Activated CD8-positive, alpha-beta memory T cell treated with anti-CD3 and anti-CD28 coated beads, Interleukin-2, amount 10 ng/mL, durations not matched to agents 7 days and 5 days (primary cell): ENCODE measurements at regions not wholly inside any gene's neighbourhood (a gene's known extent, or its start where the extent isn't known, plus 50 kb on each side); places are given as distances from the start of the nearest gene placed in this dataset.

Experiments used
- ATAC-seq: fragments of 150-1000 bp; cut with Tn5 transposase; one replicate; pipeline ENCODE4 v1.10.0; 2021; ENCODE audit warnings: moderate library complexity
- CTCF ChIA-PET: fragments of 350-600 bp; sonication (Branson Sonifier 250); formaldehyde crosslinking; loops from one replicate; lab custom pipeline; 2021; ENCODE audit warnings: antibody characterized with exemption; lab: Charles Lee
- DNase-seq: peaks from one replicate; pipeline ENCODE4 v3.0.0-alpha.2; 2020
- H3K27ac Mint-ChIP-seq: one replicate; pipeline ENCODE4 v1.8.0; 2021; ENCODE audit warnings: mild to moderate bottlenecking, mixed read lengths
- H3K27me3 Mint-ChIP-seq: one replicate; pipeline ENCODE4 v1.8.0; 2021; ENCODE audit warnings: mixed read lengths
- H3K36me3 Mint-ChIP-seq: one replicate; pipeline ENCODE4 v1.8.0; 2021; ENCODE audit warnings: mild to moderate bottlenecking, mixed read lengths
- H3K4me1 Mint-ChIP-seq: one replicate; pipeline ENCODE4 v1.8.0; 2021; ENCODE audit warnings: mixed read lengths
- H3K4me3 Mint-ChIP-seq: one replicate; pipeline ENCODE4 v1.8.0; 2021; ENCODE audit warnings: mild to moderate bottlenecking, moderate library complexity, mixed read lengths
- H3K9me3 Mint-ChIP-seq: one replicate; pipeline ENCODE4 v1.8.0; 2022; ENCODE audit warnings: low read depth, mixed read lengths

GRCh38 chr2:180416627-180417026 is 409.5 kb upstream of the CWC22 start:
- DNase-seq (no peak), ATAC-seq (no peak)
- Mint-ChIP-seq H3K27ac (no peak overlapping the region), H3K27me3 (no peaks in the 10 kb centered on the region), H3K36me3 (no peaks in the 10 kb centered on the region), H3K4me1 (no peaks in the 10 kb centered on the region), H3K9me3 (no peaks in the 10 kb centered on the region), H3K4me3 (no peak overlapping the region)
- CTCF ChIA-PET = no interaction called here

- Mint-ChIP-seq H3K4me3 (no peak overlapping the region), H3K36me3 (no peaks in the 10 kb centered on the region), H3K9me3 (no peaks in the 10 kb centered on the region), H3K4me1 (no peaks in the 10 kb centered on the region), H3K27me3 (no peaks in the 10 kb centered on the region), H3K27ac (no peak overlapping the region)
- no peak for ATAC-seq
- CTCF ChIA-PET = no interaction called here
- no peak for DNase-seq
These were observed 406.2 kb upstream of the CWC22 start for GRCh38 chr2:180413336-180413735.

- no peaks in the 10 kb centered on the region for H3K4me1 Mint-ChIP-seq
- no peaks in the 10 kb centered on the region for H3K36me3 Mint-ChIP-seq
- no peak for ATAC-seq
- no peaks in the 10 kb centered on the region for H3K27me3 Mint-ChIP-seq
- H3K27ac Mint-ChIP-seq = no peak overlapping the region
- CTCF ChIA-PET = no interaction called here
- no peaks in the 10 kb centered on the region for H3K9me3 Mint-ChIP-seq
- DNase-seq = no peak
- H3K4me3 Mint-ChIP-seq = no peak overlapping the region
These were observed 405.1 kb upstream of the CWC22 start for GRCh38 chr2:180412219-180412618.

GRCh38 chr2:180411661-180412060 is 404.6 kb upstream of the CWC22 start:
- Mint-ChIP-seq H3K36me3 (no peaks in the 10 kb centered on the region), H3K27ac (no peak overlapping the region), H3K4me1 (no peaks in the 10 kb centered on the region), H3K9me3 (no peaks in the 10 kb centered on the region), H3K27me3 (no peaks in the 10 kb centered on the region), H3K4me3 (no peak overlapping the region)
- DNase-seq = no peak
- no peak for ATAC-seq
- CTCF ChIA-PET = no interaction called here

- CTCF ChIA-PET = no interaction called here
These were observed 399.6 kb upstream of the CWC22 start for GRCh38 chr2:180406687-180407086.

DNA sequence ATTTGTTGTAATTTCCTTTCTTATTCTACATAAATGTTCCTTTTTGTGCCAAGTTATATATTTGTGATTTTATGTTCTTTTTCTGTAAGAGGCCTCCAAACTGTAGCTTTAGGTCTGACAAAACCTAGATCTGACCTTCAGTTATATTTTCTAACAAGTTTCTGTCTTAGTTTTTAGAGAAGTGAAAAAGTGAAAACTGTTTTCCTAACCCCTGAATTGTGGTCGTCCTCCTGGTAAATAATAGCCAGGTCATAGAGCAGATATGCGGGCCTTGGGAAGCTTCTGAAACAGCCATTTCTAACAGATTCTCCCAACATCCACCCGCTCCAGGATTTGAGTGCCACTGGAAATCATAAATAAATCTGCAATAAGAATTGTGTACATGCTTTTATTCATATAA is 398.4 kb upstream of the CWC22 start:
- Mint-ChIP-seq H3K36me3 (no peaks in the 10 kb centered on the region), H3K27me3 (no peaks in the 10 kb centered on the region), H3K4me1 (no peaks in the 10 kb centered on the region), H3K27ac (no peak overlapping the region), H3K9me3 (no peaks in the 10 kb centered on the region), H3K4me3 (no peak overlapping the region)
- CTCF ChIA-PET = no interaction called here
- ATAC-seq = no peak
- no peak for DNase-seq

More at GRCh38 chr2:180406687-180407086, 399.6 kb upstream of the CWC22 start:
- no peaks in the 10 kb centered on the region for H3K27me3 Mint-ChIP-seq
- H3K9me3 Mint-ChIP-seq = no peaks in the 10 kb centered on the region
- no peak overlapping the region for H3K27ac Mint-ChIP-seq
- DNase-seq (no peak), ATAC-seq (no peak)
- H3K4me3 Mint-ChIP-seq = no peak overlapping the region
- H3K4me1 Mint-ChIP-seq = no peaks in the 10 kb centered on the region
- no peaks in the 10 kb centered on the region for H3K36me3 Mint-ChIP-seq

- ATAC-seq (no peak), DNase-seq (no peak)
- CTCF ChIA-PET = no interaction called here
- Mint-ChIP-seq H3K27ac (no peak overlapping the region), H3K4me1 (no peaks in the 10 kb centered on the region), H3K4me3 (no peak overlapping the region), H3K27me3 (no peaks in the 10 kb centered on the region), H3K36me3 (no peaks in the 10 kb centered on the region), H3K9me3 (no peaks in the 10 kb centered on the region)
These were observed 387.2 kb upstream of the CWC22 start for GRCh38 chr2:180394305-180394704.

- H3K9me3 Mint-ChIP-seq = no peaks in the 10 kb centered on the region
- CTCF ChIA-PET = no interaction called here
- no peak overlapping the region for H3K4me3 Mint-ChIP-seq
- no peak overlapping the region for H3K27ac Mint-ChIP-seq
- H3K4me1 Mint-ChIP-seq = no peaks in the 10 kb centered on the region
- ATAC-seq = no peak
- no peaks in the 10 kb centered on the region for H3K36me3 Mint-ChIP-seq
- no peak for DNase-seq
- H3K27me3 Mint-ChIP-seq = no peaks in the 10 kb centered on the region
These were observed 378.6 kb upstream of the CWC22 start for GRCh38 chr2:180385601-180386201.

DNA sequence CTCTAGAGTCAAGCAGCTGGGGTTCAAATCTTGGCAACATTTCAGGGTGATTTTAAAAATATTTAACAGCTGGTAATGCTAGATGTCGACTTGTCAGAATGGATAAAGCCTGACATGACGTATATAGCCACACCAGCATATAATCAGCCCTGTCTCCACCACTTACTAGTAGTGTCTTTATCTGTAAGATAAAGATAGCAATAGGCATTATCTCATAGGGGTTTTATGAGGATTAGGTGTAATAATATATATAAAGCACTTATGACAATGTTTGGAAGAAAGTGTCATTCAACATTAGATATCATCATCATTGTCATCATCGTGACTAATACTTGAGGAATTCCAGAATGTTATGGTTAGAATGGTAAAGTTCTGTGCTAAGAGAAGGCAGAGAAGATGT is 369.0 kb upstream of the CWC22 start:
- DNase-seq = no peak
- no peaks in the 10 kb centered on the region for H3K36me3 Mint-ChIP-seq
- no peak for ATAC-seq
- H3K27me3 Mint-ChIP-seq = no peaks in the 10 kb centered on the region
- H3K27ac Mint-ChIP-seq = no peak overlapping the region
- H3K4me3 Mint-ChIP-seq = no peak overlapping the region
- H3K9me3 Mint-ChIP-seq = no peaks in the 10 kb centered on the region
- CTCF ChIA-PET = no interaction called here
- no peaks in the 10 kb centered on the region for H3K4me1 Mint-ChIP-seq

DNA sequence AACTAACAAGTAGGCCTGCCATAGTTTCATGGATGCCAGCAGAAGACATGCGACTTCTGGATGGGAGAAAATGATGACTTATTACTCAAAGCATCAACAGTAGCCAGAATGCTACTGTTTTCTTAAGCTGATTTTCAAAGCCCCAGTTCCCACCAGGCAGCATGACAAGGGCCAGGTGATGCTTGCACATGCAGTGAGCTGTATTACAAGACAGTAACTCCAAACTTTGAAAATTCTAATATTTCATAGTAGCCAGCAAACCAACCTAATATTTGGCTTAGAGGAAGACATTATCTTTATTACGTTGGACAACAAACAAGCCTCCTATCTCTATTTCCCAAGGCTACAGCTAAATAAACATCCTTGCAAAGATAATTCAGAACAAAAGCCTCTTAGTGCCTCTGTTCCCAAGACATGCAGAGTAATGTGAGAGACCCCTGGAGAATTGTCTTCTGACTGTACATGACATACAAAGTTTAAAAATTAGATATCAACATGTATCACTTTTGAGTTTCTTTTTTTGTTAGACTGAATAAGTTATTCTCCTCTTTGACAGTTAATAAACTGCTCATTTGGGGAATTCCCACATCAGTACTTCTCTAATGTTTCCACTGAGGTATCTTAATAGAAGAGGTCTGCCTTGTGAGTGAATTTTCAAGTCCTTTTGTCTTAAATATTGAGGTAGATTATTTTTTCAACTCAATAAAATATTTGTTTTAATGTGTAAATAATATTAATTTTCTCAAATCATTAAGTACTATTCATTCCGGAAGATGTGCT is 367.6 kb upstream of the CWC22 start:
- Mint-ChIP-seq H3K9me3 (no peaks in the 10 kb centered on the region), H3K27me3 (no peaks in the 10 kb centered on the region), H3K27ac (no peak overlapping the region), H3K4me1 (no peaks in the 10 kb centered on the region), H3K4me3 (no peak overlapping the region), H3K36me3 (no peaks in the 10 kb centered on the region)
- ATAC-seq (no peak), DNase-seq (no peak)
- CTCF ChIA-PET = no interaction called here

DNA sequence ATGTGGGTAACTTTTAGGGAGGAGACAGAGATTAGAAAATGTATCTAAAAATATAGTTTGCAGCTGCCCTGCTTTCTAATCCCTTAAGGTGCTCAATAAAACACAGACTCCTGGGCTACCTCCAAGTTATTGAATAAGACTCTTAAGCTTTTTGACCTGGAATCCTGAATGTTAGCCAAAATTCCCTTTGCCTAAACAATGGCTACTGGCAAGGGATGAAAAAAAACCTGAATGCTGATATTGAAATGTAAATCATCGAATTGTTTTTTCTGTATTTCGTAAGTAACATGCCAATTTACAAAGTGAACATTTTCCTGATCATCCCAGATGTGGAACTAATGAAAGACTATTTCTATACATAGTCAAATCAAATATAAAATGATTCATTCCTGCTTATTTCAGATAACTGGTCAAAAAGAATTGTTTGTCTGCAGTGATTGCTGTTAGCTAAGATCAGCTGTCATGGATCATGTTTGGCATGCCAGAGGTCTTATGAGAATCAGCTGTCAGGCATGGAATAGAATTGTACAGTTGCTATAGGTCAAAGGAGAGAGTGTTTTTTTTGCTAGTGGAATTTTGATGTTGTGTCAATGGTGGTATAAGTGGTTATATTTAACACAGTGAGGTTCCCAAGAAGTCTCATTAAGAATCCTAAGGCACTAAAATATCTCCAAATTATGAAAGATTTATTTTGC is 363.6 kb upstream of the CWC22 start:
- Mint-ChIP-seq H3K27me3 (no peaks in the 10 kb centered on the region), H3K4me3 (no peak overlapping the region), H3K4me1 (no peaks in the 10 kb centered on the region), H3K9me3 (no peaks in the 10 kb centered on the region), H3K36me3 (no peaks in the 10 kb centered on the region), H3K27ac (no peak overlapping the region)
- DNase-seq (no peak), ATAC-seq (no peak)
- CTCF ChIA-PET = no interaction called here

GRCh38 chr2:180368881-180369280 is 361.8 kb upstream of the CWC22 start:
- H3K9me3 Mint-ChIP-seq = no peaks in the 10 kb centered on the region
- no peak overlapping the region for H3K4me3 Mint-ChIP-seq
- H3K36me3 Mint-ChIP-seq = no peaks in the 10 kb centered on the region
- H3K27me3 Mint-ChIP-seq = no peaks in the 10 kb centered on the region
- no peaks in the 10 kb centered on the region for H3K4me1 Mint-ChIP-seq
- ATAC-seq (no peak), DNase-seq (no peak)
- no peak overlapping the region for H3K27ac Mint-ChIP-seq
- CTCF ChIA-PET = no interaction called here

GRCh38 chr2:180367815-180368214 is 360.7 kb upstream of the CWC22 start:
- no peaks in the 10 kb centered on the region for H3K9me3 Mint-ChIP-seq
- no peaks in the 10 kb centered on the region for H3K4me1 Mint-ChIP-seq
- CTCF ChIA-PET = no interaction called here
- no peaks in the 10 kb centered on the region for H3K36me3 Mint-ChIP-seq
- no peak overlapping the region for H3K27ac Mint-ChIP-seq
- DNase-seq = no peak
- H3K4me3 Mint-ChIP-seq = no peak overlapping the region
- no peaks in the 10 kb centered on the region for H3K27me3 Mint-ChIP-seq
- ATAC-seq = no peak

DNA sequence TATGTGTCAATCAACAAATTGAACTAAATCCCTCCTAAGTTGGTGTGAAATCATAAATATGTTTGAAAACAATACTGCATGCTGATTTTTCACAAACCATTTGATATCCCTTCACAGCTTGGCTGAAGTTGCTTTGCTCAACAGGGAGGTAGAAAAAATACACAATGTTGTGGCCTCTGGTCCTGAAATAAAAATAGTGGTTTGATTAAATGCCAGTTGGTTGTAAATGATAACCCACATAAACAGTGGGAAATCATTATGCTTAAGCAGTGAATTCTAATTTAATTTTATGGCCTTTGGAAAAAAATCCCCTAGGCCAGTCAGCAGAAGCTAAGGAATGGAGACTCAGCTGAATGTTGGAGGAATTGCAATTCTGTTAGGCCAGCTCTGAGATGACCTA is 359.4 kb upstream of the CWC22 start:
- no peaks in the 10 kb centered on the region for H3K9me3 Mint-ChIP-seq
- CTCF ChIA-PET = no interaction called here
- H3K36me3 Mint-ChIP-seq = no peaks in the 10 kb centered on the region
- H3K4me1 Mint-ChIP-seq = no peaks in the 10 kb centered on the region
- H3K27me3 Mint-ChIP-seq = no peaks in the 10 kb centered on the region
- no peak overlapping the region for H3K27ac Mint-ChIP-seq
- H3K4me3 Mint-ChIP-seq = no peak overlapping the region
- DNase-seq (no peak), ATAC-seq (no peak)
